Keratinocyte (primary cell): ENCODE measurements at regions not wholly inside any gene's neighbourhood (a gene's known extent, or its start where the extent isn't known, plus 50 kb on each side); places are given as distances from the start of the nearest gene placed in this dataset.

Source experiments
- EZH2 ChIP-seq: IDR thresholded peaks from one replicate; pipeline ENCODE4 v1.6.1; 2012; ENCODE audit warnings: inconsistent platforms, mild to moderate bottlenecking, low read length, moderate library complexity
- TF ChIP-seq, protein P1 (sequence below), 3 experiments: IDR thresholded peaks in 1 of 3; conservative IDR thresholded peaks in 1 of 3; optimal IDR thresholded peaks in 1 of 3; 2 replicates in 2 of 3; 3 replicates in 1 of 3; pipeline versions ENCODE3 to v1.5.1; 2011; ENCODE audit warnings: low read length in 3 of 3, mild to moderate bottlenecking in 3 of 3, moderate library complexity in 2 of 3, control low read depth in 1 of 3, inconsistent platforms in 1 of 3; ENCODE audit not compliant: insufficient read depth in 2 of 3; ENCODE audit errors: extremely low read depth in 1 of 3

GRCh38 chr10:2861632-2862210 lies 205.6 kb upstream of the PFKP start:
- TF ChIP-seq, protein P1, sequence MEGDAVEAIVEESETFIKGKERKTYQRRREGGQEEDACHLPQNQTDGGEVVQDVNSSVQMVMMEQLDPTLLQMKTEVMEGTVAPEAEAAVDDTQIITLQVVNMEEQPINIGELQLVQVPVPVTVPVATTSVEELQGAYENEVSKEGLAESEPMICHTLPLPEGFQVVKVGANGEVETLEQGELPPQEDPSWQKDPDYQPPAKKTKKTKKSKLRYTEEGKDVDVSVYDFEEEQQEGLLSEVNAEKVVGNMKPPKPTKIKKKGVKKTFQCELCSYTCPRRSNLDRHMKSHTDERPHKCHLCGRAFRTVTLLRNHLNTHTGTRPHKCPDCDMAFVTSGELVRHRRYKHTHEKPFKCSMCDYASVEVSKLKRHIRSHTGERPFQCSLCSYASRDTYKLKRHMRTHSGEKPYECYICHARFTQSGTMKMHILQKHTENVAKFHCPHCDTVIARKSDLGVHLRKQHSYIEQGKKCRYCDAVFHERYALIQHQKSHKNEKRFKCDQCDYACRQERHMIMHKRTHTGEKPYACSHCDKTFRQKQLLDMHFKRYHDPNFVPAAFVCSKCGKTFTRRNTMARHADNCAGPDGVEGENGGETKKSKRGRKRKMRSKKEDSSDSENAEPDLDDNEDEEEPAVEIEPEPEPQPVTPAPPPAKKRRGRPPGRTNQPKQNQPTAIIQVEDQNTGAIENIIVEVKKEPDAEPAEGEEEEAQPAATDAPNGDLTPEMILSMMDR (optimal IDR thresholded peaks at IDR 0.05 in 1 of 3, IDR thresholded peaks at IDR 0.05 in 1 of 3, conservative IDR thresholded peaks at IDR 0.05 in 1 of 3; ENCODE audit: extremely low read depth in 1 of 3, insufficient read depth in 2 of 3, low read length in 3 of 3): no peak
- TF ChIP-seq EZH2: no peak
